Right lobe of liver (tissue), 6 donors: ENCODE measurements at regions not wholly inside any gene's neighbourhood (a gene's known extent, or its start where the extent isn't known, plus 50 kb on each side); places are given as distances from the start of the nearest gene placed in this dataset.

Experiments used
- ATAC-seq, 4 donors: fragments of 200-7000 bp; cut with Tn5 transposase; one replicate each; pipeline ENCODE4 v1.9.1; 2020; ENCODE audit warnings: mild to moderate bottlenecking in 4 of 4, moderate library complexity in 4 of 4
- DNase-seq, 3 donors: peaks; one replicate each; pipeline ENCODE4 v3.0.0-alpha.2; 2020
- H3K27ac ChIP-seq, 3 donors: fragments of 200-600 bp; one replicate each; pipeline ENCODE4 v1.8.0; 2022
- H3K27me3 ChIP-seq, 2 donors: fragments of 200-600 bp; one replicate each; pipeline ENCODE4 v1.8.0; 2022
- H3K36me3 ChIP-seq, 4 donors: fragments of 200-600 bp; sonication (generic) in 1 of 4; one replicate each; pipeline versions ENCODE4 v1.5.1 to v1.8.0; 2017 to 2022; ENCODE audit warnings: control low read depth in 1 of 4
- H3K4me1 ChIP-seq, 4 donors: fragments of 200-600 bp; sonication (generic) in 1 of 4; one replicate each; pipeline versions ENCODE4 v1.5.1 to v1.8.0; 2017 to 2022; ENCODE audit warnings: control low read depth in 1 of 4
- H3K4me3 ChIP-seq, 3 donors: fragments of 200-600 bp; one replicate each; pipeline ENCODE4 v1.8.0; 2022
- H3K9me3 ChIP-seq, 4 donors: fragments of 200-600 bp; sonication (generic) in 1 of 4; one replicate each; pipeline versions ENCODE4 v1.5.1 to v1.8.0; 2017 to 2022; ENCODE audit warnings: control low read depth in 1 of 4
- CTCF ChIP-seq, 4 donors: fragments of 200-600 bp in 3 of 4; fragments of 450-650 bp in 1 of 4; IDR thresholded peaks; one replicate each; pipeline versions ENCODE4 v1.5.1 to v1.8.0; 2016 to 2022; ENCODE audit warnings: antibody characterized with exemption in 4 of 4, mild to moderate bottlenecking in 2 of 4
- POLR2A ChIP-seq: fragments of 450-650 bp; IDR thresholded peaks from one replicate; pipeline ENCODE4 v1.6.1; 2017; ENCODE audit warnings: antibody characterized with exemption, mild to moderate bottlenecking
- WGBS: methylation state at CpG from one replicate; pipeline ENCODE4 v1.1.6; 2018; ENCODE audit warnings: low coverage, low lambda C conversion rate; ENCODE audit not compliant: insufficient coverage; ENCODE audit errors: missing lambda C conversion rate; 5-methylcytosine and 5-hydroxymethylcytosine counted together
- intact Hi-C, 2 donors: fragments of 100-400 bp; cut with DNase I; formaldehyde crosslinking; loops; one replicate each; pipeline versions ENCODE4 v1.11.2 to v1.14.1; 2022
- donor health status: DM: no; HTN: yes; CAD: no.
- donor health status: DM: no; HTN: no; CAD: no.
- donor health status: DM: no; HTN: no; CAD: no.
- donor health status: DM: no; HTN: yes; CAD: no.
- donor health status: DM: no; HTN: yes; CAD: no.

GRCh38 chr12:107330831-107331431 lies 237.6 kb upstream of the CRY1 start:
- H3K9me3 ChIP-seq = no peaks in the 10 kb centered on the region
- no peaks in the 10 kb centered on the region for H3K27me3 ChIP-seq
- DNase-seq (no peak), ATAC-seq (no peak)
- 36% methylated on average over 8 of the region's 8 CpGs for WGBS
- no peaks in the 10 kb centered on the region for H3K36me3 ChIP-seq
- TF ChIP-seq CTCF (IDR thresholded peaks at IDR 0.05) = no peak
- TF ChIP-seq POLR2A = no peak
- intact Hi-C loops = no loop called here
- no peak overlapping the region for H3K4me3 ChIP-seq
- H3K27ac ChIP-seq = no peak overlapping the region
- no peaks in the 10 kb centered on the region for H3K4me1 ChIP-seq

- no peak for ATAC-seq
- H3K27ac ChIP-seq = no peak overlapping the region
- no peaks in the 10 kb centered on the region for H3K36me3 ChIP-seq
- no peaks in the 10 kb centered on the region for H3K27me3 ChIP-seq
- H3K9me3 ChIP-seq = no peaks in the 10 kb centered on the region
- H3K4me1 ChIP-seq = no peaks in the 10 kb centered on the region
- no peak for DNase-seq
- no peak overlapping the region for H3K4me3 ChIP-seq
- intact Hi-C loops = no loop called here
- TF ChIP-seq POLR2A = no peak
- TF ChIP-seq CTCF (IDR thresholded peaks at IDR 0.05) = no peak
- WGBS = 60% methylated on average over 1 of the region's 9 CpGs
These were observed 238.1 kb upstream of the CRY1 start for GRCh38 chr12:107331471-107331870.

GRCh38 chr12:107331912-107332311 lies 238.6 kb upstream of the CRY1 start:
- no peaks in the 10 kb centered on the region for H3K36me3 ChIP-seq
- H3K9me3 ChIP-seq = no peaks in the 10 kb centered on the region
- intact Hi-C loops = no loop called here
- H3K4me1 ChIP-seq = no peaks in the 10 kb centered on the region
- ATAC-seq (no peak), DNase-seq (no peak)
- H3K27me3 ChIP-seq = no peaks in the 10 kb centered on the region
- H3K4me3 ChIP-seq = no peak overlapping the region
- 48% methylated on average over 6 of the region's 11 CpGs for WGBS
- no peak overlapping the region for H3K27ac ChIP-seq
- no peak for TF ChIP-seq POLR2A
- TF ChIP-seq CTCF (IDR thresholded peaks at IDR 0.05) = no peak

- Histone ChIP-seq H3K27ac (no peak overlapping the region), H3K36me3 (no peaks in the 10 kb centered on the region), H3K27me3 (no peaks in the 10 kb centered on the region), H3K4me3 (no peak overlapping the region), H3K9me3 (no peaks in the 10 kb centered on the region), H3K4me1 (no peaks in the 10 kb centered on the region)
- no peak for TF ChIP-seq POLR2A
- TF ChIP-seq CTCF (IDR thresholded peaks at IDR 0.05) = no peak
- ATAC-seq = no peak
- no CpG with 5 or more reads among the region's 4 CpGs for WGBS
- intact Hi-C loops = no loop called here
- DNase-seq = no peak
These were observed 239.4 kb upstream of the CRY1 start for GRCh38 chr12:107332743-107333142.
